PFSK-1 (cell line): ENCODE measurements at regions not wholly inside any gene's neighbourhood (a gene's known extent, or its start where the extent isn't known, plus 50 kb on each side); places are given as distances from the start of the nearest gene placed in this dataset.

Source experiments
- FOXP2 ChIP-seq: optimal IDR thresholded peaks from 2 replicates; pipeline ENCODE3; 2011; ENCODE audit warnings: borderline replicate concordance, control low read depth, inconsistent platforms; ENCODE audit not compliant: insufficient read depth; ENCODE audit errors: extremely low read length, extremely low read depth
- POLR2AphosphoS5 ChIP-seq: IDR thresholded peaks from 2 replicates; pipeline ENCODE4 v1.6.1; 2012; ENCODE audit warnings: low read depth, mild to moderate bottlenecking, control low read depth, low read length, moderate library complexity
- SIN3A ChIP-seq: IDR thresholded peaks from 2 replicates; pipeline ENCODE4 v1.6.1; 2012; ENCODE audit warnings: mild to moderate bottlenecking, low read length, moderate library complexity, borderline replicate concordance; ENCODE audit not compliant: insufficient read depth
- TAF1 ChIP-seq: IDR thresholded peaks from 2 replicates; pipeline ENCODE4 v1.6.1; 2012; ENCODE audit warnings: low read length, control low read depth, borderline replicate concordance; ENCODE audit not compliant: insufficient read depth
- TF ChIP-seq, protein P1 (sequence below), 2 experiments: IDR thresholded peaks; 2 replicates each; pipeline versions ENCODE4 v1.6.1 to v1.8.0; 2011 to 2012; ENCODE audit warnings: low read depth in 2 of 2, low read length in 2 of 2, control low read depth in 1 of 2, inconsistent platforms in 1 of 2, mild to moderate bottlenecking in 1 of 2, moderate library complexity in 1 of 2; ENCODE audit not compliant: insufficient read depth in 1 of 2

DNA sequence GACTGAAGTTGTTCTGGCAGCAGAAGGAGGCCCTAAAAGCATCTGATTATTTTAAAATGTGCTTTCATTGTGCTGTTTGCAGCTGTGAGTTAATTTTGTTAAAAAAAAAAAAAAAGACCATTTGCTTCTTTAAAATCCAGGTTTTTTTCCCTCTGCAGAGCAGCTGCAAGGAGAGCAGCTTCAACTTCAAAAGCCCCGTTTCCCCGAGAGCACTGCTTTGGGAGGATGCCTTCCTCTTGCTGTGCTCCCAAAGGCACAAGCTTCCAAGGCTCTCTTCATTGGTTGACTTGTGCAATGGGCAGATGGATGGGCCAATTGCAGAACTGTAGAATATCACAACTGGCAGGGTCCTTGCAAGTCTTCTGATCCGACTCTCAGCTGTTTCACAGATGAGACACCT is 459.2 kb upstream of the PKN2 start:
- TF ChIP-seq FOXP2 = no peak

DNA sequence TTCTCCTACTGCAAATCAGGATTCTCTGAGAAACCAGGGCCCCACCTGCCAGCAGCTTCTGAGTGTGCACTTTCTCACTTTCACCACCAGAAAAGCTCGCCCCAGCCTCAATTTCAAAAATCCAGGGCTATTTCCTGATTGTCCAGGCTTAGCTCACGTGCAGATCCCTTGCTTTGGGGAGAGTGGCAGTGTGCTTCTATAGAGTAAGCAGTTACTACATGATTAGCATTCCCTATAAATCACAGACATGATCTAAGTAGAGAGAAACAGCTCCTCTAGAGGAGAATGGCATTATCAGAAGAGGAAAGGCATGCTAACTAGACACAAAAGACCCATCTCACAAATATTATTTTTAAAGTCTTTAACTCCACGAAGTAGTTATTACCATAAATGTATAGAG is 456.0 kb upstream of the PKN2 start:
- TF ChIP-seq SIN3A (no peak), POLR2AphosphoS5 (no peak), TAF1 (no peak), FOXP2 (no peak)
- TF ChIP-seq, protein P1, sequence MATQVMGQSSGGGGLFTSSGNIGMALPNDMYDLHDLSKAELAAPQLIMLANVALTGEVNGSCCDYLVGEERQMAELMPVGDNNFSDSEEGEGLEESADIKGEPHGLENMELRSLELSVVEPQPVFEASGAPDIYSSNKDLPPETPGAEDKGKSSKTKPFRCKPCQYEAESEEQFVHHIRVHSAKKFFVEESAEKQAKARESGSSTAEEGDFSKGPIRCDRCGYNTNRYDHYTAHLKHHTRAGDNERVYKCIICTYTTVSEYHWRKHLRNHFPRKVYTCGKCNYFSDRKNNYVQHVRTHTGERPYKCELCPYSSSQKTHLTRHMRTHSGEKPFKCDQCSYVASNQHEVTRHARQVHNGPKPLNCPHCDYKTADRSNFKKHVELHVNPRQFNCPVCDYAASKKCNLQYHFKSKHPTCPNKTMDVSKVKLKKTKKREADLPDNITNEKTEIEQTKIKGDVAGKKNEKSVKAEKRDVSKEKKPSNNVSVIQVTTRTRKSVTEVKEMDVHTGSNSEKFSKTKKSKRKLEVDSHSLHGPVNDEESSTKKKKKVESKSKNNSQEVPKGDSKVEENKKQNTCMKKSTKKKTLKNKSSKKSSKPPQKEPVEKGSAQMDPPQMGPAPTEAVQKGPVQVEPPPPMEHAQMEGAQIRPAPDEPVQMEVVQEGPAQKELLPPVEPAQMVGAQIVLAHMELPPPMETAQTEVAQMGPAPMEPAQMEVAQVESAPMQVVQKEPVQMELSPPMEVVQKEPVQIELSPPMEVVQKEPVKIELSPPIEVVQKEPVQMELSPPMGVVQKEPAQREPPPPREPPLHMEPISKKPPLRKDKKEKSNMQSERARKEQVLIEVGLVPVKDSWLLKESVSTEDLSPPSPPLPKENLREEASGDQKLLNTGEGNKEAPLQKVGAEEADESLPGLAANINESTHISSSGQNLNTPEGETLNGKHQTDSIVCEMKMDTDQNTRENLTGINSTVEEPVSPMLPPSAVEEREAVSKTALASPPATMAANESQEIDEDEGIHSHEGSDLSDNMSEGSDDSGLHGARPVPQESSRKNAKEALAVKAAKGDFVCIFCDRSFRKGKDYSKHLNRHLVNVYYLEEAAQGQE (IDR thresholded peaks at IDR 0.05; ENCODE audit: insufficient read depth in 1 of 2, low read depth in 2 of 2, low read length in 2 of 2) = no peak

DNA sequence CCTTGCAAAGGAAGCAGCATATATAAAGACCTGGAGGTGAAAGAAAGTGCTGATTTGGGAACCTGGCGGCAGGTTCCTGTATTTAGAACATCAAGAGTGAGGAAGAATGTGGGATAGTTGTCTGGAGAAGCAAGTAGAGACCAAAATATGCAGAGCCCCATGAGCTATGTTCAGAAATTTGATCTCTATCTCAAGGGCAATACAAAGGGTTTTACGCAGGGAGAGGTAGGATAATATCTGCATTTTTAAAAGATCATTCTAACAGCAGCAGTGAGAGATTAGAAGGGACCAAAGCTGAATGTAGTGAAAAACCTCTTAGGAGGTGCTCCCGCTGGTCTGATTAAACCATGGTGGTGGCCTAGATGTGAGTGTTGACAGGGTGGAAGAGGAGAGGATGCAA is 453.9 kb upstream of the PKN2 start:
- TF ChIP-seq, protein P1 (IDR thresholded peaks at IDR 0.05; ENCODE audit: insufficient read depth in 1 of 2, low read depth in 2 of 2, low read length in 2 of 2) = no peak
- no peak for TF ChIP-seq SIN3A
- TF ChIP-seq TAF1 = no peak
- TF ChIP-seq POLR2AphosphoS5 = no peak
- no peak for TF ChIP-seq FOXP2

DNA sequence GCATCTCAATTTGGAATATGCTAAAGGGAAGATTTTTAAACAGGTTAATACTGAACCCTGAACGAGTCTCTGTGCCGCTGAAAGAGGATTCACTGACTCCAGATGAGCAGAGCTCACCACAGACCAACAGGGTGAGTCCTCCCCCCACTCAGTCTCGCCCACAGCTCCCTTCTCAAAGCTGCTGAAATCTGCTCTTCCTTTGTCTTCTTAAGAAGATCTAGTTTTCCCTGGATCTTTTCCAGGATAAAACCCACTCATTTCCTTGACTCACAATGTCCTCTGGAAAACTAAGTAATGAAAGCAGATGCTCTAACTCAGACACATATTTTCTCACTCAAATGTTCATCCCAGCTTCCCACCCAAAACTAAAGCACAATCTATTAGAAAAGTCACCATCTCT is 447.0 kb upstream of the PKN2 start:
- no peak for TF ChIP-seq SIN3A
- TF ChIP-seq, protein P1 (IDR thresholded peaks at IDR 0.05; ENCODE audit: insufficient read depth in 1 of 2, low read depth in 2 of 2, low read length in 2 of 2) = no peak
- TF ChIP-seq FOXP2 = no peak
- TF ChIP-seq TAF1 = no peak
- no peak for TF ChIP-seq POLR2AphosphoS5

DNA sequence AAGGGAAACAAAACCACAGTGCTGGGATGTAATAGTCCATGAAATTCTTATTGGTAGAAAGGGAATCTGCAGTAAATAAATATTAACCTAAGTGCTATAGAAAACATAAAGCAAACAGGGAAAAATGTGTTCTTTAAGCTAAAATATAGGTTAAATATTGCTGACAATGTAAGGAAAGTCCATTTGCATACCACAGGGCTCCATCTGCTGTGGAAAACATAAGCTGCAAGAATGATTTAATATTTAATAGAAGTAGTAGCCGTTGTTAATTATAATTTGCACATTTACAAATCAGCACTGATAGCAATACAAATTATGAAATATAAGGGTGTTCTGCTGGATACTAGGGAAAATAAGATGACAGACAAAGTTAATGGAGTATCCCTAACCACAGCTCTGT is 444.9 kb upstream of the PKN2 start:
- TF ChIP-seq POLR2AphosphoS5 = no peak
- TF ChIP-seq TAF1 = no peak
- TF ChIP-seq FOXP2 = no peak
- TF ChIP-seq, protein P1 (IDR thresholded peaks at IDR 0.05; ENCODE audit: insufficient read depth in 1 of 2, low read depth in 2 of 2, low read length in 2 of 2) = no peak
- no peak for TF ChIP-seq SIN3A
